ENCODE measurements at regions not wholly inside any gene's neighbourhood (a gene's known extent, or its start where the extent isn't known, plus 50 kb on each side); places are given as distances from the start of the nearest gene placed in this dataset.

DNA sequence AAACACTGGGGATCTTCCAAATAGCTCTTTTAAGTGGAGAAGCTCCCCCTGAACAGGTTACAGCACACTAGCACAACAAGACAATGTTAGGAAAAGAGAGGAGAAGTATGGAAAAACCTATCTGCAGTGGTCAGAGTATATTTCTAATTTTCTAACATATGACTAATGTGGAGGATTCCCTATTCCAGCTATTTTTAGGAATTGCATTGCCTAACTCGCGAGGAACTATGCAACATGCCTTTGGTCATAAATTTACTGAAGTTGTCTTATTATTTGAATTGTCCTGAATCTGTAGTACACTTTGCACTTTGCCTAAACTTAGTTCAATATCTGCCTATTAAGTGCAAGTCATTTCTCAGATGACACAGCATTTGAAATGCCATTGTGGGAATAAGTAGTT, 381.4 kb downstream of the CCDC85A start:
- ATAC-seq (no peak), DNase-seq (no peak)
- Mint-ChIP-seq H3K27me3 (no peaks in the 10 kb centered on the region), H3K9me3 (peaks cover 0 to 9% (median 4%) of the 10 kb centered on the region in 11 donors), H3K4me3 (no peak overlapping the region), H3K27ac (no peak overlapping the region), H3K36me3 (no peaks in the 10 kb centered on the region), H3K4me1 (no peaks in the 10 kb centered on the region)
- ChIA-PET POLR2A (no interaction called here), CTCF (no interaction called here)
- H3K27ac ChIP-seq (ENCODE audit: low read depth, low read length) = no peak overlapping the region
- H3K27me3 ChIP-seq (ENCODE audit: control insufficient read depth in 2 of 2, insufficient read depth in 2 of 2, low read length in 2 of 2) = no peaks in the 10 kb centered on the region
- intact Hi-C loops (cut with micrococcal nuclease) = no loop called here
- H3K36me3 ChIP-seq (ENCODE audit: control insufficient read depth in 2 of 3, insufficient read depth in 3 of 3, low read length in 3 of 3) = no peaks in the 10 kb centered on the region
- H3K4me3 ChIP-seq (ENCODE audit: low read length) = no peak overlapping the region
- H3K4me1 ChIP-seq (ENCODE audit: control insufficient read depth in 2 of 2, insufficient read depth in 2 of 2, low read length in 2 of 2) = no peaks in the 10 kb centered on the region
- no peaks in the 10 kb centered on the region for H3K9me3 ChIP-seq (ENCODE audit: control insufficient read depth in 2 of 3, low read length in 3 of 3)

DNA sequence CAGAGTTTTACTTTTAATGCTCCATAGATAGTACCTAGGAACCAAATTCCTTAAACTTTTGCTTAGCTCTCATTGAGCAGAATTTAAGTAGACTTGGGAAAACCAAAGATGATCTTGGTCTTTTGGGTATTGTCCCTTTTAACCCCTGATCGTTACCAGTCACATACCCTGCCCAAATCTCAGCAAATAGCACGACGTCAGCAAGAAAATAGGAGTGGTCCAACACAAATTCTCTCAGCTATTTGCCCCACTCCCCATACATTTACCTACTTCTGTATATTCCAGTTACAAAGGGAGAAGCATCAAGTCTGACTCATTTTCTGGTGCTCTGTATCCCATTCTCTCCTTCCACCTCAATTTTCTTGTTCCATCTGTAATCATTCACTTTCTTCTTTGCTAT, 387.3 kb downstream of the CCDC85A start:
- H3K27ac ChIP-seq (ENCODE audit: low read depth, low read length) = no peak overlapping the region

GRCh38 chr2:56576001-56576400, 392.2 kb downstream of the CCDC85A start:
- H3K4me1 ChIP-seq (ENCODE audit: control insufficient read depth in 2 of 2, insufficient read depth in 2 of 2, low read length in 2 of 2) = no peaks in the 10 kb centered on the region
- no peaks in the 10 kb centered on the region for H3K27me3 Mint-ChIP-seq
- H3K36me3 ChIP-seq (ENCODE audit: control insufficient read depth in 2 of 3, insufficient read depth in 3 of 3, low read length in 3 of 3) = no peaks in the 10 kb centered on the region
- H3K27ac Mint-ChIP-seq = no peak overlapping the region
- no peak overlapping the region for H3K4me3 Mint-ChIP-seq
- intact Hi-C loops (cut with micrococcal nuclease) = no loop called here
- H3K27ac ChIP-seq (ENCODE audit: low read depth, low read length) = no peak overlapping the region
- DNase-seq (no peak), ATAC-seq (no peak)
- H3K4me3 ChIP-seq (ENCODE audit: low read length) = no peak overlapping the region
- peaks cover 1 to 61% (median 13%) of the 10 kb centered on the region in 11 donors for H3K9me3 Mint-ChIP-seq
- peaks cover 0 to 4% (median 3%) of the 10 kb centered on the region in 3 experiments for H3K9me3 ChIP-seq (ENCODE audit: control insufficient read depth in 2 of 3, low read length in 3 of 3)
- no peaks in the 10 kb centered on the region for H3K4me1 Mint-ChIP-seq
- ChIA-PET CTCF (no interaction called here), POLR2A (no interaction called here)
- H3K36me3 Mint-ChIP-seq = no peaks in the 10 kb centered on the region
- no peaks in the 10 kb centered on the region for H3K27me3 ChIP-seq (ENCODE audit: control insufficient read depth in 2 of 2, insufficient read depth in 2 of 2, low read length in 2 of 2)

More for the DNA sequence above, 387.3 kb downstream of the CCDC85A start:
- Histone ChIP-seq H3K36me3 (ENCODE audit: control insufficient read depth in 2 of 3, insufficient read depth in 3 of 3, low read length in 3 of 3) (no peaks in the 10 kb centered on the region), H3K9me3 (ENCODE audit: control insufficient read depth in 2 of 3, low read length in 3 of 3) (peaks cover 0 to 4% (median 3%) of the 10 kb centered on the region in 3 experiments), H3K27me3 (ENCODE audit: control insufficient read depth in 2 of 2, insufficient read depth in 2 of 2, low read length in 2 of 2) (no peaks in the 10 kb centered on the region), H3K4me3 (ENCODE audit: low read length) (no peak overlapping the region), H3K4me1 (ENCODE audit: control insufficient read depth in 2 of 2, insufficient read depth in 2 of 2, low read length in 2 of 2) (no peaks in the 10 kb centered on the region)
- no peaks in the 10 kb centered on the region for H3K4me1 Mint-ChIP-seq
- no peaks in the 10 kb centered on the region for H3K27me3 Mint-ChIP-seq
- ChIA-PET POLR2A (no interaction called here), CTCF (no interaction called here)
- DNase-seq = no peak
- no peak overlapping the region for H3K27ac Mint-ChIP-seq
- no peak overlapping the region for H3K4me3 Mint-ChIP-seq
- intact Hi-C loops (cut with micrococcal nuclease) = no loop called here
- ATAC-seq = no peak
- H3K9me3 Mint-ChIP-seq = peaks cover 0 to 30% (median 8%) of the 10 kb centered on the region in 11 donors
- no peaks in the 10 kb centered on the region for H3K36me3 Mint-ChIP-seq

DNA sequence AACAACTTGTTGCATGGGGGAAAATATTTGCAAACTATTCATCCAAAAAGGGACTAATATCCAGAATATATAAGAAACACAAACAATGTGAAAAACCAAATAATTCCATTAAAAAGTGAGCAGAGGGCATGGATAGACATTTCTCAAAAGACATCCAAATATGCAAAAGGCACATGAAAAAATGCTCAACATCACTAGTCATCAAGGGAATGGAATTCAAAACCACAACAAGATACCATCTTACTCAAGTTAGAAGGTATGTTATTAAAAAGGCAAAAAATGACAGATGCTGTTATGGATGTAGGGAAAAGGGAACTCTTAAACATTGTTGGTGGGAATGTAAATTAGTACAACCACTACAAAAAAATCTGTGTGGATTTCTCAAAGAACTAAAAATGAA, 396.5 kb downstream of the CCDC85A start:
- ChIA-PET CTCF (interaction anchor here (0.6 kb wide), 1 partner anchor 36 kb away, joined by 4 read pairs; no protein-coding TSS in a partner anchor), POLR2A (no interaction called here)
- ATAC-seq = no peak

DNA sequence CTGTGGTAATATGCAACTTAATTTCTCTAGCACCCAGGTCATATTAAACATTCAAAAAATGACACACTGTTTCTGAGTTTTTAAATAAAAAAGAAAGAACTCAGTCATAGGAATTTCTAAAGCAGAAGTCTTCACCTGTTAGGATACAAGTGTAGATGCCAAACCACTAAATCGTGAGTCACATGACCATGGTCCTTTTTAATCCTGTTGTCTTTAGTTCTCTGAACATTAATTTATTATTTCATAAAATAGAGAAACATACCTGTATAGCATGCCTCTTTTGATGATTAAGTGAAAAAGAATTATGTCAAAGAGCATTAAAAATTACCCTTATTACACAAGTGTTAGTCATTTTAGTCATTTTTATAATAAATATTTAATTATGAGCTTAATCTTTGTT, 398.8 kb downstream of the CCDC85A start:
- H3K27me3 Mint-ChIP-seq = no peaks in the 10 kb centered on the region
- H3K9me3 Mint-ChIP-seq = peaks cover 0 to 29% (median 4%) of the 10 kb centered on the region in 11 donors
- no peak overlapping the region for H3K27ac Mint-ChIP-seq
- intact Hi-C loops (cut with micrococcal nuclease) = no loop called here
- Histone ChIP-seq H3K4me1 (ENCODE audit: control insufficient read depth in 2 of 2, insufficient read depth in 2 of 2, low read length in 2 of 2) (no peaks in the 10 kb centered on the region), H3K27ac (ENCODE audit: low read depth, low read length) (no peak overlapping the region), H3K27me3 (ENCODE audit: control insufficient read depth in 2 of 2, insufficient read depth in 2 of 2, low read length in 2 of 2) (no peaks in the 10 kb centered on the region), H3K4me3 (ENCODE audit: low read length) (no peak overlapping the region), H3K36me3 (ENCODE audit: control insufficient read depth in 2 of 3, insufficient read depth in 3 of 3, low read length in 3 of 3) (no peaks in the 10 kb centered on the region), H3K9me3 (ENCODE audit: control insufficient read depth in 2 of 3, low read length in 3 of 3) (no peaks in the 10 kb centered on the region)
- H3K4me3 Mint-ChIP-seq = no peak overlapping the region
- no peaks in the 10 kb centered on the region for H3K4me1 Mint-ChIP-seq
- DNase-seq (no peak), ATAC-seq (no peak)
- no peaks in the 10 kb centered on the region for H3K36me3 Mint-ChIP-seq
- POLR2A ChIA-PET = no interaction called here
- CTCF ChIA-PET = no interaction called here

More for the DNA sequence above, 396.5 kb downstream of the CCDC85A start:
- no peaks in the 10 kb centered on the region for H3K27me3 ChIP-seq (ENCODE audit: control insufficient read depth in 2 of 2, insufficient read depth in 2 of 2, low read length in 2 of 2)
- DNase-seq = no peak
- H3K4me1 ChIP-seq (ENCODE audit: control insufficient read depth in 2 of 2, insufficient read depth in 2 of 2, low read length in 2 of 2) = no peaks in the 10 kb centered on the region
- Mint-ChIP-seq H3K27ac (no peak overlapping the region), H3K36me3 (no peaks in the 10 kb centered on the region), H3K9me3 (peaks cover 0 to 37% (median 8%) of the 10 kb centered on the region in 11 donors), H3K4me3 (no peak overlapping the region), H3K27me3 (no peaks in the 10 kb centered on the region), H3K4me1 (no peaks in the 10 kb centered on the region)
- H3K36me3 ChIP-seq (ENCODE audit: control insufficient read depth in 2 of 3, insufficient read depth in 3 of 3, low read length in 3 of 3) = no peaks in the 10 kb centered on the region
- intact Hi-C loops (cut with micrococcal nuclease) = no loop called here
- H3K4me3 ChIP-seq (ENCODE audit: low read length) = no peak overlapping the region
- H3K9me3 ChIP-seq (ENCODE audit: control insufficient read depth in 2 of 3, low read length in 3 of 3) = no peaks in the 10 kb centered on the region
- no peak overlapping the region for H3K27ac ChIP-seq (ENCODE audit: low read depth, low read length)

DNA sequence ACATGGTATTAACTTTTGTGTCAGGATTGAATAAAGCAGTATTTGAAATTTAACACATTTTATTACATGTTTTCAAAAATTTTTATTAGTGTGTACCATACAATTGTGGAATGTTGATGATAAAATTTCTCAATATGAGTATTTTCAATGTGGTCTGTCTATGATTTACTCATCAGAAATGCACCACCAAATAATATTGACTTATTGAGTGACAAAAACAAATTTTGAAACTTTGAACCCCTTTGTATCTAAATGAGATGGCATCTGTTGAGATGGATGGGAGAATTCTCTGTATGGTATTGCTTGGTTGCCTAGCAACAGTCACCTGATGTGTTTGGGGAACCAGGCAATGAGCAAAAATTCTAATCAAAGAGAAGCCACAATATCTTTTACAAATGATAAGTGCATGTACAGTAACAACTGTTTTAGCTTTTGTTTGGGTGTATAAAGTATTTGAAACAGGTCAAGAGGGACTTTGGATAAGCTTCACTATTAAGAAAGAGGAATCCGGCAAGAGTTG, 400.1 kb downstream of the CCDC85A start:
- intact Hi-C loops (cut with micrococcal nuclease) = no loop called here
- no peaks in the 10 kb centered on the region for H3K4me1 ChIP-seq (ENCODE audit: control insufficient read depth in 2 of 2, insufficient read depth in 2 of 2, low read length in 2 of 2)
- no peak for ATAC-seq
- no peak overlapping the region for H3K4me3 Mint-ChIP-seq
- no peak overlapping the region for H3K27ac Mint-ChIP-seq
- no peak for DNase-seq
- no peaks in the 10 kb centered on the region for H3K36me3 Mint-ChIP-seq
- no peaks in the 10 kb centered on the region for H3K36me3 ChIP-seq (ENCODE audit: control insufficient read depth in 2 of 3, insufficient read depth in 3 of 3, low read length in 3 of 3)
- peaks cover 0 to 28% (median 4%) of the 10 kb centered on the region in 11 donors for H3K9me3 Mint-ChIP-seq
- H3K4me1 Mint-ChIP-seq = no peaks in the 10 kb centered on the region
- no peak overlapping the region for H3K4me3 ChIP-seq (ENCODE audit: low read length)
- no peaks in the 10 kb centered on the region for H3K9me3 ChIP-seq (ENCODE audit: control insufficient read depth in 2 of 3, low read length in 3 of 3)
- H3K27me3 ChIP-seq (ENCODE audit: control insufficient read depth in 2 of 2, insufficient read depth in 2 of 2, low read length in 2 of 2) = no peaks in the 10 kb centered on the region
- no peak overlapping the region for H3K27ac ChIP-seq (ENCODE audit: low read depth, low read length)
- ChIA-PET POLR2A (no interaction called here), CTCF (no interaction called here)
- H3K27me3 Mint-ChIP-seq = no peaks in the 10 kb centered on the region

DNA sequence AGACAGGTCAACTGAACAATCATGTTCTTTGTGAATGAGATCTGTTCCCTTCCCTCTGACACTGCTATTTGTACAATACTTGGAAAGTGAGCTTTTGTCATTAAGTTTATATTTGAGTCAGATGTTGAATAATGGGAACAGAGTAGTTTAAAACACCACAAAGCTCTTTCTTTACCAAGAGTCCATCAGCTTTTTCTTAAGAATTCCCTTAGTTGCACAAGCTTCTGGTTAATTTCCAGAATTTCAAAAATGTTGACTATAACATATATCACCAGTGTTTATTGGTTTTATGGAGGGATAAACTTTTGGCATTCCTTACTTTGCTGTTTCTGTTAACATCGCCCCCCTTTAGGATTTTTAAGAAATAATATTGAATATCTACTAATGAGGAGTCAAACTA, 403.7 kb downstream of the CCDC85A start:
- Histone ChIP-seq H3K27me3 (ENCODE audit: control insufficient read depth in 2 of 2, insufficient read depth in 2 of 2, low read length in 2 of 2) (no peaks in the 10 kb centered on the region), H3K9me3 (ENCODE audit: control insufficient read depth in 2 of 3, low read length in 3 of 3) (no peaks in the 10 kb centered on the region), H3K4me3 (ENCODE audit: low read length) (no peak overlapping the region), H3K36me3 (ENCODE audit: control insufficient read depth in 2 of 3, insufficient read depth in 3 of 3, low read length in 3 of 3) (no peaks in the 10 kb centered on the region), H3K27ac (ENCODE audit: low read depth, low read length) (no peak overlapping the region), H3K4me1 (ENCODE audit: control insufficient read depth in 2 of 2, insufficient read depth in 2 of 2, low read length in 2 of 2) (no peaks in the 10 kb centered on the region)
- Mint-ChIP-seq H3K27ac (no peak overlapping the region), H3K9me3 (peaks cover 0 to 6% (median 0%) of the 10 kb centered on the region in 11 donors), H3K27me3 (no peaks in the 10 kb centered on the region), H3K4me1 (no peaks in the 10 kb centered on the region), H3K4me3 (no peak overlapping the region), H3K36me3 (no peaks in the 10 kb centered on the region)
- no peak for DNase-seq
- ChIA-PET POLR2A (no interaction called here), CTCF (no interaction called here)
- intact Hi-C loops (cut with micrococcal nuclease) = no loop called here
- no peak for ATAC-seq

Measured in naive thymus-derived CD4-positive, alpha-beta T cell (primary cell).